HG03103 (cell line): ENCODE measurements at regions not wholly inside any gene's neighbourhood (a gene's known extent, or its start where the extent isn't known, plus 50 kb on each side); places are given as distances from the start of the nearest gene placed in this dataset.

Source experiments
- ATAC-seq: cut with Tn5 transposase; IDR thresholded peaks from one replicate; pipeline ENCODE4 v1.9.1; 2021; ENCODE audit warnings: low read depth; ENCODE audit not compliant: unreplicated experiment

GRCh38 chr5:159772698-159773061 lies 143.6 kb upstream of the ADRA1B start:
- no peak for ATAC-seq

GRCh38 chr5:159773062-159773924 lies 143.0 kb upstream of the ADRA1B start:
- peak; percentile 83 for ATAC-seq

GRCh38 chr5:159774476-159775031 lies 141.7 kb upstream of the ADRA1B start:
- ATAC-seq = no peak

GRCh38 chr5:159775890-159776289 lies 140.4 kb upstream of the ADRA1B start:
- no peak for ATAC-seq

- ATAC-seq = no peak
Measured at GRCh38 chr5:159777049-159777660, 139.1 kb upstream of the ADRA1B start.

GRCh38 chr5:159779481-159779880 lies 136.8 kb upstream of the ADRA1B start:
- no peak for ATAC-seq

GRCh38 chr5:159780246-159780645 lies 136.0 kb upstream of the ADRA1B start:
- no peak for ATAC-seq

- no peak for ATAC-seq
Measured at GRCh38 chr5:159781626-159782157, 134.6 kb upstream of the ADRA1B start.

GRCh38 chr5:159782197-159782994 lies 133.9 kb upstream of the ADRA1B start:
- no peak for ATAC-seq

- no peak for ATAC-seq
Measured at GRCh38 chr5:159782995-159783300, 133.3 kb upstream of the ADRA1B start.

GRCh38 chr5:159783726-159784247 lies 132.5 kb upstream of the ADRA1B start:
- no peak for ATAC-seq

GRCh38 chr5:159784993-159785392 lies 131.3 kb upstream of the ADRA1B start:
- no peak for ATAC-seq

- ATAC-seq = no peak
Measured at GRCh38 chr5:159785656-159786055, 130.6 kb upstream of the ADRA1B start.

GRCh38 chr5:159786201-159786600 lies 130.1 kb upstream of the ADRA1B start:
- ATAC-seq = no peak

- ATAC-seq = no peak
Measured at GRCh38 chr5:159786901-159787691, 129.2 kb upstream of the ADRA1B start.

- no peak for ATAC-seq
Measured at GRCh38 chr5:159787837-159788236, 128.4 kb upstream of the ADRA1B start.

GRCh38 chr5:159788835-159789331 lies 127.4 kb upstream of the ADRA1B start:
- ATAC-seq = no peak

- ATAC-seq = no peak
Measured at GRCh38 chr5:159792180-159792579, 124.1 kb upstream of the ADRA1B start.

- ATAC-seq = no peak
Measured at GRCh38 chr5:159797261-159797970, 118.9 kb upstream of the ADRA1B start.
